H9 (cell line): ENCODE measurements at regions not wholly inside any gene's neighbourhood (a gene's known extent, or its start where the extent isn't known, plus 50 kb on each side); places are given as distances from the start of the nearest gene placed in this dataset.

Source experiments
- DNase-seq: peaks from one replicate; pipeline ENCODE4 v3.0.0-alpha.2; 2017
- H2AFZ ChIP-seq: one replicate; pipeline ENCODE4 v1.6.1; 2013; ENCODE audit warnings: mild to moderate bottlenecking, low read length, control low read depth, moderate library complexity
- H2AK5ac ChIP-seq: 2 replicates; pipeline ENCODE4 v1.6.1; 2013; ENCODE audit warnings: low read length, control low read depth, mixed read lengths; ENCODE audit not compliant: insufficient read length
- H2BK120ac ChIP-seq: one replicate; pipeline ENCODE4 v1.6.1; 2013; ENCODE audit warnings: low read depth, mild to moderate bottlenecking, low read length, control low read depth, inconsistent platforms; ENCODE audit not compliant: poor library complexity, severe bottlenecking
- H2BK12ac ChIP-seq: 2 replicates; pipeline ENCODE4 v1.6.1; 2013; ENCODE audit warnings: low read length, control low read depth, mixed read lengths, low read depth; ENCODE audit not compliant: insufficient read length
- H2BK15ac ChIP-seq: 2 replicates; pipeline ENCODE4 v1.6.1; 2013; ENCODE audit warnings: low read depth, low read length, control low read depth
- H2BK20ac ChIP-seq: one replicate; pipeline ENCODE4 v1.6.1; 2013; ENCODE audit warnings: low read depth, mild to moderate bottlenecking, low read length, control low read depth, inconsistent platforms; ENCODE audit not compliant: poor library complexity, severe bottlenecking
- H2BK5ac ChIP-seq: 2 replicates; pipeline ENCODE4 v1.6.1; 2013; ENCODE audit warnings: low read length, control low read depth, mixed read lengths; ENCODE audit not compliant: insufficient read length
- H3K14ac ChIP-seq: 2 replicates; pipeline ENCODE4 v1.6.1; 2013; ENCODE audit warnings: low read length, control low read depth; ENCODE audit not compliant: insufficient read depth
- H3K18ac ChIP-seq: 2 replicates; pipeline ENCODE4 v1.6.1; 2013; ENCODE audit warnings: low read depth, mild to moderate bottlenecking, mixed read lengths, low read length, control low read depth; ENCODE audit not compliant: insufficient read length
- H3K23ac ChIP-seq: 2 replicates; pipeline ENCODE4 v1.6.1; 2013; ENCODE audit warnings: low read length, control low read depth, mixed read lengths, low read depth; ENCODE audit not compliant: insufficient read length
- H3K23me2 ChIP-seq: 2 replicates; pipeline ENCODE4 v1.6.1; 2013; ENCODE audit warnings: low read depth, mild to moderate bottlenecking, mixed read lengths, low read length, control low read depth; ENCODE audit not compliant: insufficient read length, poor library complexity, severe bottlenecking
- H3K27ac ChIP-seq: 2 replicates; pipeline ENCODE4 v1.5.1; 2013; ENCODE audit warnings: low read length, control low read depth, mixed read lengths, low read depth; ENCODE audit not compliant: insufficient read length
- H3K27me3 ChIP-seq: 2 replicates; pipeline ENCODE4 v1.6.1; 2013; ENCODE audit warnings: low read length, control low read depth, inconsistent platforms; ENCODE audit not compliant: insufficient read depth
- H3K4ac ChIP-seq: 2 replicates; pipeline ENCODE4 v1.6.1; 2013; ENCODE audit warnings: low read depth, mild to moderate bottlenecking, control low read depth, inconsistent platforms, low read length, moderate library complexity
- H3K4me1 ChIP-seq: 2 replicates; pipeline ENCODE4 v1.6.1; 2013; ENCODE audit warnings: low read length, control low read depth, inconsistent platforms; ENCODE audit not compliant: insufficient read depth
- H3K4me2 ChIP-seq: 2 replicates; pipeline ENCODE4 v1.6.1; 2013; ENCODE audit warnings: low read length, control low read depth, mixed read lengths; ENCODE audit not compliant: insufficient read length, insufficient read depth
- H3K56ac ChIP-seq: 2 replicates; pipeline ENCODE4 v1.6.1; 2013; ENCODE audit warnings: low read depth, mild to moderate bottlenecking, mixed read lengths, low read length, control low read depth; ENCODE audit not compliant: insufficient read length
- H3K79me1 ChIP-seq: 2 replicates; pipeline ENCODE4 v1.6.1; 2013; ENCODE audit warnings: low read depth, mild to moderate bottlenecking, moderate library complexity, low read length, control low read depth, inconsistent platforms; ENCODE audit not compliant: insufficient read depth, poor library complexity, severe bottlenecking
- H3K79me2 ChIP-seq: 2 replicates; pipeline ENCODE4 v1.6.1; 2013; ENCODE audit warnings: low read length, control low read depth, inconsistent platforms; ENCODE audit not compliant: insufficient read depth
- H3K9ac ChIP-seq: 2 replicates; pipeline ENCODE4 v1.6.1; 2013; ENCODE audit warnings: low read length, control low read depth, mixed read lengths; ENCODE audit not compliant: insufficient read length; ENCODE audit errors: extremely low read depth
- H3K9me3 ChIP-seq: one replicate; pipeline ENCODE4 v1.6.1; 2013; ENCODE audit warnings: low read depth, low read length, inconsistent platforms; ENCODE audit not compliant: control insufficient read depth
- H3T11ph ChIP-seq: one replicate; pipeline ENCODE4 v1.6.1; 2013; ENCODE audit warnings: mild to moderate bottlenecking, low read length, control low read depth, inconsistent platforms
- H4K20me1 ChIP-seq: one replicate; pipeline ENCODE4 v1.6.1; 2013; ENCODE audit not compliant: control insufficient read depth, insufficient read length, insufficient read depth
- H4K5ac ChIP-seq: 2 replicates; pipeline ENCODE4 v1.6.1; 2013; ENCODE audit warnings: low read depth, mild to moderate bottlenecking, mixed read lengths, low read length, control low read depth; ENCODE audit not compliant: insufficient read length
- H4K8ac ChIP-seq: replicated peaks from 2 replicates; pipeline ENCODE4 v1.6.1; 2013; ENCODE audit warnings: low read length, control low read depth, mixed read lengths, low read depth; ENCODE audit not compliant: insufficient read length
- H4K91ac ChIP-seq: 2 replicates; pipeline ENCODE4 v1.6.1; 2013; ENCODE audit warnings: low read depth, mild to moderate bottlenecking, moderate library complexity, mixed read lengths, low read length, control low read depth; ENCODE audit not compliant: insufficient read length
- H3K27ac Mint-ChIP-seq, 3 experiments: 2 replicates in 2 of 3; 3 replicates in 1 of 3; pipeline ENCODE4 v1.8.0; 2020 to 2021; ENCODE audit warnings: mixed read lengths in 3 of 3, mild to moderate bottlenecking in 1 of 3, moderate library complexity in 1 of 3
- H3K27me3 Mint-ChIP-seq: 2 replicates; pipeline ENCODE4 v1.8.0; 2021; ENCODE audit warnings: low read depth, mild to moderate bottlenecking, moderate library complexity, mixed read lengths
- H3K36me3 Mint-ChIP-seq, 3 experiments: 2 replicates in 2 of 3; 3 replicates in 1 of 3; pipeline ENCODE4 v1.8.0; 2020 to 2021; ENCODE audit warnings: low read depth in 3 of 3, mixed read lengths in 3 of 3; ENCODE audit not compliant: insufficient read depth in 1 of 3
- H3K4me1 Mint-ChIP-seq, 2 experiments: 2 replicates each; pipeline ENCODE4 v1.8.0; 2020; ENCODE audit warnings: mixed read lengths in 2 of 2
- H3K4me3 Mint-ChIP-seq, 2 experiments: 2 replicates in 1 of 2; 3 replicates in 1 of 2; pipeline ENCODE4 v1.8.0; 2020 to 2021; ENCODE audit warnings: mild to moderate bottlenecking in 2 of 2, mixed read lengths in 2 of 2, moderate library complexity in 1 of 2
- H3K9me3 Mint-ChIP-seq, 2 experiments: 2 replicates in 1 of 2; 3 replicates in 1 of 2; pipeline ENCODE4 v1.8.0; 2020; ENCODE audit warnings: mild to moderate bottlenecking in 2 of 2, mixed read lengths in 2 of 2, moderate library complexity in 1 of 2
- CTCF ChIP-seq: fragments of 200-600 bp; sonication (generic); conservative IDR thresholded peaks from 3 replicates; pipeline ENCODE4 v1.8.0; 2021; ENCODE audit warnings: antibody characterized with exemption, mild to moderate bottlenecking
- whole genome bisulfite sequencing: extraction: QIAGEN DNeasy Blood & Tissue Kit; methylation state at CpG from one replicate; pipeline ENCODE4 v1.1.7; 2013; ENCODE audit warnings: missing lambda C conversion rate, low lambda C conversion rate, mixed read lengths; ENCODE audit not compliant: insufficient read length; ENCODE audit errors: extremely low coverage; 5-methylcytosine and 5-hydroxymethylcytosine counted together

GRCh38 chr6:18562726-18563125, 175.6 kb downstream of the RNF144B start:
- Mint-ChIP-seq H3K36me3 (no peaks in the 10 kb centered on the region), H3K27me3 (0 out of 2 replicates have a peak, but pooled peaks cover 2% of the 10 kb centered on the region), H3K4me1 (no peaks in the 10 kb centered on the region), H3K4me3 (no peak overlapping the region), H3K27ac (no peak overlapping the region), H3K9me3 (no peaks in the 10 kb centered on the region; a peak in 1 of 5 replicates)
- H4K5ac ChIP-seq = no peak overlapping the region
- no peak overlapping the region for H4K91ac ChIP-seq
- H2BK120ac ChIP-seq = no peak overlapping the region
- no peak overlapping the region for H3K23ac ChIP-seq
- no peak overlapping the region for H2AK5ac ChIP-seq
- no peak overlapping the region for H2BK5ac ChIP-seq
- H4K20me1 ChIP-seq = no peaks in the 10 kb centered on the region
- no peaks in the 10 kb centered on the region for H3K27me3 ChIP-seq
- no peak for DNase-seq
- no peak overlapping the region for H4K8ac ChIP-seq
- H3K27ac ChIP-seq = no peak overlapping the region
- H3K9me3 ChIP-seq = no peaks in the 10 kb centered on the region
- H3K9ac ChIP-seq = no peak overlapping the region
- H3K79me2 ChIP-seq = no peaks in the 10 kb centered on the region
- no CpG with 5 or more reads among the region's 5 CpGs for WGBS
- no peak overlapping the region for H3K4me2 ChIP-seq
- no peaks in the 10 kb centered on the region for H3K79me1 ChIP-seq
- H2BK12ac ChIP-seq = no peak overlapping the region
- H3K14ac ChIP-seq = no peak overlapping the region
- H3K56ac ChIP-seq = no peak overlapping the region
- no peak overlapping the region for H3K4ac ChIP-seq
- no peak overlapping the region for H3T11ph ChIP-seq
- H3K18ac ChIP-seq = no peak overlapping the region
- H2BK20ac ChIP-seq = no peak overlapping the region
- H2BK15ac ChIP-seq = no peak overlapping the region
- no peaks in the 10 kb centered on the region for H3K23me2 ChIP-seq
- no peaks in the 10 kb centered on the region for H3K4me1 ChIP-seq
- TF ChIP-seq CTCF = no peak
- no peak overlapping the region for H2AFZ ChIP-seq
